ENCODE measurements at regions not wholly inside any gene's neighbourhood (a gene's known extent, or its start where the extent isn't known, plus 50 kb on each side); places are given as distances from the start of the nearest gene placed in this dataset.

GRCh38 chr9:23288545-23288944 is 537.5 kb downstream of the ELAVL2 start (continued):
- no peak for TF ChIP-seq ZNF670 (tag by site-specific recombination; IDR thresholded peaks at IDR 0.05; ENCODE audit: low read depth)
- no peak for TF ChIP-seq EGR2 (tag by site-specific recombination; IDR thresholded peaks at IDR 0.05; ENCODE audit: low read depth)
- no peak for TF ChIP-seq HIC1 (tag by site-specific recombination; IDR thresholded peaks at IDR 0.05)
- TF ChIP-seq MYNN (tag by site-specific recombination; IDR thresholded peaks at IDR 0.05; ENCODE audit: borderline replicate concordance), result no peak
- no peak for TF ChIP-seq ZNF350 (tag by site-specific recombination; IDR thresholded peaks at IDR 0.05)

GRCh38 chr9:23290973-23291372 is 535.1 kb downstream of the ELAVL2 start:
- no peak overlapping the region for H3K27ac ChIP-seq (ENCODE audit: extremely low read depth, low read depth, low read length)
- no peaks in the 10 kb centered on the region for H3K9me3 ChIP-seq (ENCODE audit: control insufficient read depth, insufficient read depth, low read depth, low read length)
- no peak overlapping the region for H3K4me3 ChIP-seq (ENCODE audit: low read depth, low read length)
- ChIA-PET POLR2A (no interaction called here), CTCF (no interaction called here)
- H3K4me1 ChIP-seq (ENCODE audit: control insufficient read depth, insufficient read depth, low read length), result no peaks in the 10 kb centered on the region
- H3K36me3 ChIP-seq (ENCODE audit: control insufficient read depth in 2 of 2, insufficient read depth in 1 of 2, low read length in 2 of 2), result no peaks in the 10 kb centered on the region
- TF ChIP-seq ZNF596 (tag by site-specific recombination; IDR thresholded peaks at IDR 0.05) (no peak), SCRT1 (tag by site-specific recombination; IDR thresholded peaks at IDR 0.05; ENCODE audit: borderline replicate concordance) (no peak), OSR2 (tag by site-specific recombination; IDR thresholded peaks at IDR 0.05) (no peak), PBX3 (CRISPR knock-in tag; IDR thresholded peaks at IDR 0.05) (no peak), ZNF555 (tag by site-specific recombination; conservative IDR thresholded peaks at IDR 0.05) (no peak), ZBTB48 (tag by site-specific recombination; IDR thresholded peaks at IDR 0.05) (no peak), ZIC2 (tag by site-specific recombination; IDR thresholded peaks at IDR 0.05) (no peak), PATZ1 (tag by site-specific recombination; IDR thresholded peaks at IDR 0.05) (no peak), ZFP37 (tag by site-specific recombination; IDR thresholded peaks at IDR 0.05) (no peak), ZNF561 (tag by site-specific recombination; IDR thresholded peaks at IDR 0.05; ENCODE audit: borderline replicate concordance) (no peak), ZNF366 (tag by site-specific recombination; conservative IDR thresholded peaks at IDR 0.05) (no peak), ZNF785 (tag by site-specific recombination; IDR thresholded peaks at IDR 0.05) (no peak), ZNF529 (tag by site-specific recombination; IDR thresholded peaks at IDR 0.05; ENCODE audit: insufficient replicate concordance) (no peak), ZNF341 (tag by site-specific recombination; IDR thresholded peaks at IDR 0.05; ENCODE audit: low read depth) (no peak), PRDM10 (tag by site-specific recombination; IDR thresholded peaks at IDR 0.05) (no peak), ZNF654 (tag by site-specific recombination; IDR thresholded peaks at IDR 0.05; ENCODE audit: low read depth) (no peak), ZNF677 (tag by site-specific recombination; IDR thresholded peaks at IDR 0.05) (no peak), ZSCAN5A (tag by site-specific recombination; IDR thresholded peaks at IDR 0.05) (no peak), REST (tag by site-specific recombination; IDR thresholded peaks at IDR 0.05) (no peak)
